ENCODE measurements at regions not wholly inside any gene's neighbourhood (a gene's known extent, or its start where the extent isn't known, plus 50 kb on each side); places are given as distances from the start of the nearest gene placed in this dataset.

- Histone ChIP-seq H3K4ac (ENCODE audit: low read depth, low read length) (no peak overlapping the region), H2BK15ac (ENCODE audit: low read depth, low read length) (no peak overlapping the region), H4K8ac (replicated peaks; ENCODE audit: insufficient read length, low read depth, low read length) (no peak overlapping the region), H2BK5ac (ENCODE audit: insufficient read length, low read length) (no peak overlapping the region), H4K91ac (ENCODE audit: insufficient read length, low read depth, low read length) (no peak overlapping the region), H3K56ac (ENCODE audit: insufficient read length, low read depth, low read length) (no peak overlapping the region), H3K27me3 (ENCODE audit: insufficient read depth, low read length) (no peaks in the 10 kb centered on the region), H3K23ac (ENCODE audit: insufficient read length, low read depth, low read length) (no peak overlapping the region), H3K9ac (ENCODE audit: extremely low read depth, insufficient read length, low read length) (no peak overlapping the region), H2BK12ac (ENCODE audit: insufficient read length, low read depth, low read length) (no peak overlapping the region), H3K23me2 (ENCODE audit: insufficient read length, low read depth, low read length, poor library complexity, severe bottlenecking) (no peaks in the 10 kb centered on the region), H4K20me1 (ENCODE audit: control insufficient read depth, insufficient read depth, insufficient read length) (no peaks in the 10 kb centered on the region), H3K4me1 (ENCODE audit: insufficient read depth, low read length) (no peaks in the 10 kb centered on the region), H3K4me2 (ENCODE audit: insufficient read depth, insufficient read length, low read length) (no peak overlapping the region), H3T11ph (ENCODE audit: low read length) (no peak overlapping the region), H4K5ac (ENCODE audit: insufficient read length, low read depth, low read length) (no peak overlapping the region), H2BK20ac (ENCODE audit: low read depth, low read length, poor library complexity, severe bottlenecking) (no peak overlapping the region), H2AFZ (ENCODE audit: low read length) (peak overlapping the region; percentile 53), H3K79me1 (ENCODE audit: insufficient read depth, low read depth, low read length, poor library complexity, severe bottlenecking) (no peaks in the 10 kb centered on the region), H3K9me3 (ENCODE audit: control insufficient read depth, low read depth, low read length) (no peaks in the 10 kb centered on the region), H2AK5ac (ENCODE audit: insufficient read length, low read length) (no peak overlapping the region), H3K79me2 (ENCODE audit: insufficient read depth, low read length) (no peaks in the 10 kb centered on the region), H3K18ac (ENCODE audit: insufficient read length, low read depth, low read length) (no peak overlapping the region), H3K27ac (ENCODE audit: insufficient read length, low read depth, low read length) (no peak overlapping the region), H3K14ac (ENCODE audit: insufficient read depth, low read length) (no peak overlapping the region), H2BK120ac (ENCODE audit: low read depth, low read length, poor library complexity, severe bottlenecking) (no peak overlapping the region)
- DNase-seq = no peak
- H3K27me3 Mint-ChIP-seq (ENCODE audit: low read depth) = no peaks in the 10 kb centered on the region
- no peak overlapping the region for H3K4me3 Mint-ChIP-seq
- TF ChIP-seq CTCF (conservative IDR thresholded peaks at IDR 0.05) = peak; percentile 82
- H3K9me3 Mint-ChIP-seq = peaks cover 0 to 2% of the 10 kb centered on the region in 2 experiments; a peak in 1 of 5 replicates
- H3K27ac Mint-ChIP-seq = peak overlapping the region in 2 of 3 experiments; percentile 27 to 69; a peak in 3 of 7 replicates
- peaks cover 7% of the 10 kb centered on the region in 2 experiments for H3K4me1 Mint-ChIP-seq
- no CpG with 5 or more reads among the region's 6 CpGs for WGBS (ENCODE audit: extremely low coverage, insufficient read length, low lambda C conversion rate)
- H3K36me3 Mint-ChIP-seq (ENCODE audit: insufficient read depth in 1 of 3, low read depth in 3 of 3) = no peaks in the 10 kb centered on the region; a peak in 2 of 7 replicates
These were observed 121.5 kb upstream of the TSC22D2 start for GRCh38 chr3:150286390-150287147.
